CD8-positive, alpha-beta memory T cell (primary cell): ENCODE measurements at regions not wholly inside any gene's neighbourhood (a gene's known extent, or its start where the extent isn't known, plus 50 kb on each side); places are given as distances from the start of the nearest gene placed in this dataset.
"Not testable (repeated sequence)": the region's sequence is repeated elsewhere in the genome, so short reads cannot be mapped to it uniquely, and the experiment has no call there.

Experiments
- CTCF ChIA-PET: fragments of 350-600 bp; sonication (Branson Sonifier 250); formaldehyde crosslinking; loops from one replicate; lab custom pipeline; 2021; ENCODE audit warnings: antibody characterized with exemption; lab: Charles Lee
- POLR2A ChIA-PET: fragments of 350-600 bp; sonication (Branson Sonifier 250); formaldehyde crosslinking; loops from one replicate; lab custom pipeline; 2021; ENCODE audit warnings: antibody characterized with exemption; lab: Charles Lee
- DNase-seq, 5 donors: peaks; one replicate each; pipeline versions ENCODE4 v3.0.0 to v3.0.0-alpha.2; 2020 to 2022; ENCODE audit warnings: mixed read lengths in 1 of 5
- H3K27ac ChIP-seq: one replicate; pipeline ENCODE4 v1.7.0; 2013; ENCODE audit warnings: low read depth, mild to moderate bottlenecking, low read length, moderate library complexity
- H3K27me3 ChIP-seq: 2 replicates; pipeline ENCODE4 v1.7.0; 2013; ENCODE audit warnings: low read length, mild to moderate bottlenecking; ENCODE audit not compliant: insufficient read depth, poor library complexity, severe bottlenecking
- H3K36me3 ChIP-seq: 2 replicates; pipeline ENCODE4 v1.7.0; 2013; ENCODE audit warnings: mild to moderate bottlenecking, low read length, moderate library complexity; ENCODE audit not compliant: insufficient read depth
- H3K4me1 ChIP-seq: 2 replicates; pipeline ENCODE4 v1.7.0; 2013; ENCODE audit warnings: mild to moderate bottlenecking, low read length, moderate library complexity; ENCODE audit not compliant: insufficient read depth
- H3K4me3 ChIP-seq: 2 replicates; pipeline ENCODE4 v1.7.0; 2013; ENCODE audit warnings: mild to moderate bottlenecking, low read length
- H3K9me3 ChIP-seq: 2 replicates; pipeline ENCODE4 v1.7.0; 2013; ENCODE audit warnings: mild to moderate bottlenecking, low read length
- H3K27ac Mint-ChIP-seq, 8 donors: one replicate each; pipeline ENCODE4 v1.8.0; 2020 to 2021; ENCODE audit warnings: mixed read lengths in 8 of 8, mild to moderate bottlenecking in 6 of 8, inconsistent platforms in 3 of 8, moderate library complexity in 3 of 8
- H3K27me3 Mint-ChIP-seq, 2 donors: one replicate each; pipeline ENCODE4 v1.8.0; 2020 to 2021; ENCODE audit warnings: mixed read lengths in 2 of 2, mild to moderate bottlenecking in 1 of 2, moderate library complexity in 1 of 2
- H3K36me3 Mint-ChIP-seq, 3 donors: one replicate each; pipeline ENCODE4 v1.8.0; 2020 to 2021; ENCODE audit warnings: mixed read lengths in 3 of 3, inconsistent platforms in 1 of 3, mild to moderate bottlenecking in 1 of 3
- H3K4me1 Mint-ChIP-seq, 3 donors: one replicate each; pipeline ENCODE4 v1.8.0; 2020 to 2021; ENCODE audit warnings: mixed read lengths in 3 of 3, inconsistent platforms in 1 of 3, mild to moderate bottlenecking in 1 of 3
- H3K4me3 Mint-ChIP-seq, 7 donors: one replicate each; pipeline ENCODE4 v1.8.0; 2020 to 2021; ENCODE audit warnings: mixed read lengths in 7 of 7, mild to moderate bottlenecking in 6 of 7, moderate library complexity in 4 of 7, inconsistent platforms in 2 of 7
- H3K9me3 Mint-ChIP-seq, 5 donors: one replicate each; pipeline ENCODE4 v1.8.0; 2020 to 2022; ENCODE audit warnings: mixed read lengths in 5 of 5, mild to moderate bottlenecking in 3 of 5, moderate library complexity in 2 of 5, inconsistent platforms in 1 of 5

DNA sequence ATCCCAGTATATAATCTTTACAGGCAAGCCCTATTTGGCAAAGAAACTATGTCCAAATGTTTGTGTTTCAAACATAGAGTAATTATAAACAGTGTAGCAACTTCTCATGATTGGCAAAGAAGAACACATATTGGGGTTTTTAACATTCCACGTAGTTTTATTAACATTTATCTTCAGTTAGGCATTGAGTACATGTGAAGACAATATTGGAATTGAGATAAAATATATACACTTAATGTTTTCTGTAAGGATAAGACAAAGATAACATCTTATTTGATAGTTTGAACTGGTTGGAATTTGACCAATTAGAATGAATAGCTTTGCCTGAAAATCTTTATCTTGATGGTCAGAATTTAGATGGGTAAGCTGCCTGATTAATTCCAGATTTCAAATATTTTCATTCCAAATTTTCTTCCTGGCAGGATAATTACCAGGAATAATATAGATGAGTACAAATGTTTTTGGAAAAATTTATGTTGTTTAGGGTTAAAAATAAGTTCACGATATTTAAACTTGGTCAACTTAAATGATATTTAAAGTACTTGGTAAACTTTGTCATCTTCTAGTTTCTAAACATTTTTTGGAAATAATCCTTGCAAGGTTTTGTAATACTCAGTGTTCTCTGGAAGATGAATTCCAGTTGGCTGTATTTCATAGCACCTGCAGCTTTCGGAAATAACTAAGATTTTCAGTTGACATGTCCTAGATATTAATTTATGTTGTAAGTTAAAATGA is 536.5 kb upstream of the SPRY2 start:
- Histone ChIP-seq H3K9me3 (no peaks in the 10 kb centered on the region), H3K4me1 (no peaks in the 10 kb centered on the region), H3K36me3 (no peaks in the 10 kb centered on the region), H3K27me3 (no peaks in the 10 kb centered on the region), H3K27ac (no peak overlapping the region), H3K4me3 (no peak overlapping the region)
- POLR2A ChIA-PET: no interaction called here
- Mint-ChIP-seq H3K27ac (no peak overlapping the region), H3K27me3 (no peaks in the 10 kb centered on the region), H3K36me3 (no peaks in the 10 kb centered on the region), H3K4me3 (no peak overlapping the region), H3K4me1 (no peaks in the 10 kb centered on the region), H3K9me3 (peaks cover 0 to 8% (median 0%) of the 10 kb centered on the region in 5 donors)
- CTCF ChIA-PET: no interaction called here
- no peak for DNase-seq

DNA sequence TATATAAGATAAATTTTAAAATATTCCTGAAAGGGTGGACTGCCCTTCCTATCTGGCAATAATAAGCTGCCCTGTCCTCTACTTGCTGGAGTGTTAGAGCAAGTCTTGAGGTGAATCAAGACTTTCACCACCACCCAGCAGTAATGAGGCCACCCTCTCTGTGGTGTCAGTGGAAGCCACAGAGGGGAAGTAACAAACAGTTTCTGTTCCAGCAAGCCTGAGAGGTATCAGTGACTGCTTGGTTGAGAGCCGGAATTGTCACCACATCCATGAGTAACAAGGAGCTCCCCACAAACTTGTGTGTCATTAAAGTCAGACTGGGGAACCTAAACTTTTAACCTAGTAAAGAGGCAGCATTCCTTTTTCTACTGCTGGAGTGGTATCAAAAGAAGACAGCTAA is 532.7 kb upstream of the SPRY2 start:
- no peaks in the 10 kb centered on the region for H3K27me3 Mint-ChIP-seq
- peaks cover 0 to 8% (median 0%) of the 10 kb centered on the region in 5 donors for H3K9me3 Mint-ChIP-seq
- no peaks in the 10 kb centered on the region for H3K36me3 Mint-ChIP-seq
- H3K4me3 Mint-ChIP-seq: peak overlapping the region in 2 of 7 donors; percentile 12 to 29
- ChIA-PET POLR2A (no interaction called here), CTCF (no interaction called here)
- H3K27ac Mint-ChIP-seq: no peak overlapping the region
- Histone ChIP-seq H3K9me3 (no peaks in the 10 kb centered on the region), H3K27me3 (no peaks in the 10 kb centered on the region), H3K4me1 (no peaks in the 10 kb centered on the region), H3K27ac (no peak overlapping the region), H3K36me3 (no peaks in the 10 kb centered on the region), H3K4me3 (no peak overlapping the region)
- no peaks in the 10 kb centered on the region for H3K4me1 Mint-ChIP-seq
- DNase-seq: peak in 1 of 5 donors; percentile 20

DNA sequence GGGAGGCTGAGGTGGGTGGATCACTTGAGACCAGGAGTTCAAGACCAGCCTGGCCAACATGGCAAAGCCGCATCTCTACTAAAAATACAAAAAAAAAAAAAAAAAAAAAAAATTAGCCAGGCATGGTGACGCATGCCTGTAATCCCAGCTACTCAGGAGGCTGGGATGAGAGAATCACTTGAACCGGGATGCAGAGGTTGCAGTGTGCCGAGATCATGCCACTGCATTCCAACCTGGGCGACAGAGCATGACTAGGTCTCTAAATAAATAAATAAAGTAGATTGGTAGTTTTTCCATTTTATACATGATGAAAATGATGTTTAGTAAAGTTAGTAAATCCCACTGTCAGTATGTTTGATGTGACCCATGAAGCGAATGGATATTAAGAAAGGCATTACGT is 531.0 kb upstream of the SPRY2 start:
- CTCF ChIA-PET, H3K4me1 Mint-ChIP-seq, H3K4me3 ChIP-seq, H3K27ac Mint-ChIP-seq, H3K4me3 Mint-ChIP-seq, H3K27ac ChIP-seq, H3K27me3 ChIP-seq, POLR2A ChIA-PET, H3K27me3 Mint-ChIP-seq, H3K36me3 ChIP-seq, H3K9me3 ChIP-seq, H3K36me3 Mint-ChIP-seq, H3K4me1 ChIP-seq, DNase-seq: not testable (repeated sequence)
- H3K9me3 Mint-ChIP-seq: peaks cover 0 to 12% (median 2%) of the 10 kb centered on the region in 5 donors

DNA sequence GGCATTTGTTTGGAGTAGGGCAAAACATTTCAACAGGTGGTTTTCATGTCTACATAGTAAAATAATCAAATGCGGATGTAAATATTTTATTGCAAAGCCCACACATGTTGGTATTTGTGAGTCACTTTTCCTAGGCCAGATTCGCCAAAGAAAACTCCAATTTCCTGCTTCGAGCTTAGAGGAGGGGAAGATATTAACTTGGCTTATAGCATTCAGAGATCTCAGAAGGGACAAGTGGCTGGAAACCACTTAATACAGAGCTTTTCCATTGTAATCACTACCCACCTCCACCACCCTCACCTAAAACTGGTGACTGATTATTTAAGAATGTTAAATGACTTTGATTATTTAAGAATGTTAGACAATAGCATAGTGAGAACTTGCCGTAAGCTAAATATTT is 530.6 kb upstream of the SPRY2 start:
- Mint-ChIP-seq H3K9me3 (peaks cover 0 to 16% (median 2%) of the 10 kb centered on the region in 5 donors), H3K36me3 (no peaks in the 10 kb centered on the region), H3K27ac (no peak overlapping the region), H3K27me3 (no peaks in the 10 kb centered on the region), H3K4me1 (no peaks in the 10 kb centered on the region), H3K4me3 (no peak overlapping the region)
- Histone ChIP-seq H3K27me3 (no peaks in the 10 kb centered on the region), H3K4me3 (no peak overlapping the region), H3K9me3 (no peaks in the 10 kb centered on the region), H3K27ac (no peak overlapping the region), H3K36me3 (no peaks in the 10 kb centered on the region), H3K4me1 (no peaks in the 10 kb centered on the region)
- no peak for DNase-seq
- CTCF ChIA-PET: no interaction called here
- POLR2A ChIA-PET: no interaction called here

DNA sequence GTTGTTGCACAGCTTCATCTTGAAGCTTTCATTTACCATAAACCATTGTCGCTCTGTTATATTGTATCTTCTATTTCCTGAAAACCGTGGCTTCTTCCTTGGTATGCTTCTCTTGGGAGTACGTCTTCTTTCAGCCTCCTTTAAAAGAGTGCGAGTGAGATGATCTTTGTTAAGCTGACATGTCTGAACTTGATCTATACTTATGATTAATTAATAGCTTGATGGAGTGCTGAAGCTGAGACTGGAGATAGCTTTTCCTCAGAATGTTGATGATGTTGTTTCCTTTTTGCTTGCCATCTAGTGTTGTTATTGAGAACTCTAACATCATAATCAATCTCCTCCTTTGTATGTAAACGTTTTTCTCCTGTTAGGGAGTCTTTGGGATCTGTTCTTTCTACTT is 529.3 kb upstream of the SPRY2 start:
- H3K27ac ChIP-seq: no peak overlapping the region
- H3K27me3 ChIP-seq: no peaks in the 10 kb centered on the region
- no peaks in the 10 kb centered on the region for H3K4me1 ChIP-seq
- H3K4me3 ChIP-seq: no peak overlapping the region
- Mint-ChIP-seq H3K27me3 (no peaks in the 10 kb centered on the region), H3K4me1 (no peaks in the 10 kb centered on the region), H3K36me3 (no peaks in the 10 kb centered on the region), H3K9me3 (peaks cover 0 to 16% (median 2%) of the 10 kb centered on the region in 5 donors), H3K4me3 (no peak overlapping the region), H3K27ac (no peak overlapping the region)
- ChIA-PET CTCF (no interaction called here), POLR2A (no interaction called here)
- H3K9me3 ChIP-seq: no peaks in the 10 kb centered on the region
- no peak for DNase-seq
- no peaks in the 10 kb centered on the region for H3K36me3 ChIP-seq

DNA sequence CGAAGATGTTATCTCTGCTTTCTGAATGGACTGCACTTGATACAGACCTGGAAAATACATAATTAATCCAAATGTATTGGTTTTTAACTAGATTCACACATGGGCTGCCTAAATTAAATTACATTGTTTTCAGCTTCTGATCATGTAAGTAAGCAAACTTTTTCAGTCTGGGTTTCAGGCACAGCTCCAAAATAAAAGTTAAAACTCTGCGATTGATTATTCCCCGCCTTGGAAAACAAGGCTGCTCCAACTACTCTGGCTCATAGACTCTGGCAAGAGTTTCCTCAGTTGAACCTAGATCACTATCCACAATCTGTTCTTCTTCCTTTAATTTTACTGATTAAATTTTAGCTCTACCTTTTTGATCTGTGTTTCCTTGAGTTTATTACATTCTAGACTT is 526.0 kb upstream of the SPRY2 start:
- Histone ChIP-seq H3K4me3 (no peak overlapping the region), H3K27ac (no peak overlapping the region), H3K27me3 (no peaks in the 10 kb centered on the region), H3K9me3 (no peaks in the 10 kb centered on the region), H3K4me1 (no peaks in the 10 kb centered on the region), H3K36me3 (no peaks in the 10 kb centered on the region)
- Mint-ChIP-seq H3K27ac (no peak overlapping the region), H3K9me3 (peaks cover 2 to 16% (median 5%) of the 10 kb centered on the region in 5 donors), H3K27me3 (peaks cover 0 to 2% of the 10 kb centered on the region in 2 donors), H3K4me1 (no peaks in the 10 kb centered on the region), H3K4me3 (no peak overlapping the region), H3K36me3 (no peaks in the 10 kb centered on the region)
- ChIA-PET POLR2A (no interaction called here), CTCF (no interaction called here)
- DNase-seq: no peak

DNA sequence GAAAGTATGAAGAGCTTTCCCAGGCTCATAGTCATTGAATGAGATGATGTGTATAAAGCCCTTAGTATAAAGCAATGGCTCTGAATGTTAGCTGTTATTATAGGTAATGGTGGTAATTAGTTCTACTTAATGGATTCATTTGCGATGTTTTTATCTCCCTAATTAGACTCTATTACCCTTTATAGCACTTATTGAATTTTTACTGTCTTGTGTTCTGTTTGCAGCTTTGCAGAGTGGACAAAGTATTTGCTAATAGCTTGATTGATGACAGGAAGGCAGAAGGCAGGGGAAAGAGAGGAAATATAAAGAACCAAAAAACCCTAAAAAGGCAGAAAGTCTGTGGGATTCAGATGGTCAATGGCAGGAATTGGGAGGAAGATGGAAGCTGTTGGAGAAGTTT is 524.4 kb upstream of the SPRY2 start:
- POLR2A ChIA-PET: no interaction called here
- H3K4me3 ChIP-seq: no peak overlapping the region
- Mint-ChIP-seq H3K27me3 (peaks cover 0 to 2% of the 10 kb centered on the region in 2 donors), H3K9me3 (peaks cover 2 to 17% (median 6%) of the 10 kb centered on the region in 5 donors), H3K36me3 (no peaks in the 10 kb centered on the region), H3K27ac (no peak overlapping the region), H3K4me3 (no peak overlapping the region), H3K4me1 (no peaks in the 10 kb centered on the region)
- CTCF ChIA-PET: no interaction called here
- no peaks in the 10 kb centered on the region for H3K9me3 ChIP-seq
- DNase-seq: no peak
- no peaks in the 10 kb centered on the region for H3K27me3 ChIP-seq
- H3K4me1 ChIP-seq: no peaks in the 10 kb centered on the region
- H3K27ac ChIP-seq: no peak overlapping the region
- H3K36me3 ChIP-seq: no peaks in the 10 kb centered on the region

DNA sequence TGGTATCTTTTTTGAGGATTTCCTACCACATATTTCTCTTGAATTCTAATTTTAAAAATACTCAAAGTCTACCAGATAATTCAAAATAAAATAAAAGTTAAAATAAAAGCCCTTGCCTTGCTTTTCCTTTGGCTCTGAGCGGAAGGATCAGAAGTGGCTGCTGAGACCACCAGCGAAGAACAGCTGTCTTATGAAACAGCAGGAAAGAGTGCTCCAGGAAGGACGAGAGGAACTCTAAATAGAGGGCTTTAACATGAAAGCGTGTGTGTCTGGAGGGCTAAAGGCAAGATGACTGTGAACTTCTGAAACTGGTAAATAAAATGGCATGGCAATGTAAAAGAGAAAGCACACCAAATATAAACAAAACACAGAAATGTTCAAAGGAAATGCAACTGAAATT is 521.5 kb upstream of the SPRY2 start:
- Mint-ChIP-seq H3K4me3 (peak overlapping the region in 1 of 7 donors; percentile 44), H3K27me3 (peaks cover 0 to 2% of the 10 kb centered on the region in 2 donors), H3K36me3 (no peaks in the 10 kb centered on the region), H3K4me1 (no peaks in the 10 kb centered on the region), H3K27ac (peak overlapping the region in 1 of 8 donors; percentile 64), H3K9me3 (peaks cover 2 to 22% (median 4%) of the 10 kb centered on the region in 5 donors)
- no peaks in the 10 kb centered on the region for H3K9me3 ChIP-seq
- no peak overlapping the region for H3K27ac ChIP-seq
- DNase-seq: no peak
- ChIA-PET POLR2A (no interaction called here), CTCF (no interaction called here)
- H3K4me1 ChIP-seq: no peaks in the 10 kb centered on the region
- H3K4me3 ChIP-seq: no peak overlapping the region
- no peaks in the 10 kb centered on the region for H3K36me3 ChIP-seq
- no peaks in the 10 kb centered on the region for H3K27me3 ChIP-seq
